IMR-90 (cell line): ENCODE measurements at regions not wholly inside any gene's neighbourhood (a gene's known extent, or its start where the extent isn't known, plus 50 kb on each side); places are given as distances from the start of the nearest gene placed in this dataset.

ENCODE experiments used
- ATAC-seq: fragments of 200-7000 bp; cut with Tn5 transposase; 2 replicates; pipeline ENCODE4 v1.9.1; 2020; ENCODE audit warnings: low read depth, mild to moderate bottlenecking, moderate library complexity
- BruUV-seq: library from RNA; stranded (reverse); fragments of 400-500 nt; replicated peaks from 2 replicates; lab custom pipeline; 2021; lab: Mats Ljungman, UMichigan
- CTCF ChIA-PET: fragments of 300-600 bp; formaldehyde crosslinking; extraction: SDS; loops from one replicate; lab custom pipeline; 2021; ENCODE audit warnings: antibody characterized with exemption; lab: Yijun Ruan, JAX
- POLR2A ChIA-PET: fragments of 300-600 bp; sonication (Branson Sonifier 250); formaldehyde crosslinking; loops from one replicate; lab custom pipeline; 2022; ENCODE audit warnings: antibody characterized with exemption; ENCODE audit not compliant: unreplicated experiment; lab: Charles Lee
- DNase-seq: peaks from one replicate; pipeline ENCODE4 v3.0.0; 2013
- H2AFZ ChIP-seq: replicated peaks from 2 replicates; pipeline ENCODE3; 2013; ENCODE audit warnings: low read length, mild to moderate bottlenecking; ENCODE audit not compliant: poor library complexity
- H2AK5ac ChIP-seq: 2 replicates; pipeline ENCODE4 v1.6.1; 2013; ENCODE audit warnings: low read depth, low read length, inconsistent platforms
- H2AK9ac ChIP-seq: replicated peaks from 2 replicates; pipeline ENCODE3; 2013; ENCODE audit warnings: mild to moderate bottlenecking, low read depth, low read length, moderate library complexity; ENCODE audit not compliant: poor library complexity
- H2BK120ac ChIP-seq: 2 replicates; pipeline ENCODE4 v1.6.1; 2013; ENCODE audit warnings: low read depth, low read length, inconsistent platforms
- H2BK15ac ChIP-seq: 3 replicates; pipeline ENCODE4 v1.6.1; 2013; ENCODE audit warnings: low read depth, low read length, inconsistent platforms
- H2BK20ac ChIP-seq: 2 replicates; pipeline ENCODE4 v1.6.1; 2013; ENCODE audit warnings: low read depth, mild to moderate bottlenecking, inconsistent platforms, low read length, moderate library complexity
- H2BK5ac ChIP-seq: 2 replicates; pipeline ENCODE4 v1.6.1; 2013; ENCODE audit warnings: mild to moderate bottlenecking, low read depth, low read length, inconsistent platforms; ENCODE audit not compliant: poor library complexity, severe bottlenecking
- H3K14ac ChIP-seq: replicated peaks from 2 replicates; pipeline ENCODE4 v1.6.1; 2013; ENCODE audit warnings: low read depth, low read length, inconsistent platforms
- H3K18ac ChIP-seq: 2 replicates; pipeline ENCODE4 v1.6.1; 2013; ENCODE audit warnings: low read depth, low read length, control low read depth
- H3K23ac ChIP-seq: 2 replicates; pipeline ENCODE4 v1.6.1; 2013; ENCODE audit warnings: low read depth, low read length, inconsistent platforms
- H3K27ac ChIP-seq: 2 replicates; pipeline ENCODE4 v1.5.1; 2013; ENCODE audit warnings: mild to moderate bottlenecking, control low read depth, low read length; ENCODE audit not compliant: insufficient read depth
- H3K27me3 ChIP-seq: 2 replicates; pipeline ENCODE4 v1.6.1; 2013; ENCODE audit warnings: low read length; ENCODE audit not compliant: control insufficient read depth, insufficient read depth
- H3K36me3 ChIP-seq: 2 replicates; pipeline ENCODE4 v1.6.1; 2013; ENCODE audit warnings: low read length, mixed read lengths; ENCODE audit not compliant: control insufficient read depth, insufficient read depth
- H3K4ac ChIP-seq: 2 replicates; pipeline ENCODE4 v1.6.1; 2013; ENCODE audit warnings: low read depth, low read length, inconsistent platforms
- H3K4me1 ChIP-seq: 2 replicates; pipeline ENCODE4 v1.6.1; 2013; ENCODE audit warnings: low read length, mixed read lengths; ENCODE audit not compliant: control insufficient read depth, insufficient read depth
- H3K4me2 ChIP-seq: 2 replicates; pipeline ENCODE4 v1.6.1; 2013; ENCODE audit warnings: low read depth, mild to moderate bottlenecking, control low read depth, low read length, moderate library complexity
- H3K4me3 ChIP-seq: 2 replicates; pipeline ENCODE4 v1.5.1; 2013; ENCODE audit warnings: low read depth, mild to moderate bottlenecking, control low read depth, low read length, moderate library complexity; ENCODE audit not compliant: insufficient read depth
- H3K56ac ChIP-seq: 2 replicates; pipeline ENCODE4 v1.6.1; 2013; ENCODE audit warnings: low read length, inconsistent platforms; ENCODE audit not compliant: insufficient read depth; ENCODE audit errors: extremely low read depth
- H3K79me1 ChIP-seq, 2 experiments: 2 replicates each; pipeline ENCODE4 v1.6.1; 2013; ENCODE audit warnings: low read length in 2 of 2, inconsistent platforms in 1 of 2, low read depth in 1 of 2
- H3K9ac ChIP-seq: 2 replicates; pipeline ENCODE4 v1.6.1; 2013; ENCODE audit warnings: low read depth, low read length, control low read depth
- H3K9me1 ChIP-seq: 2 replicates; pipeline ENCODE4 v1.6.1; 2013; ENCODE audit warnings: low read length, inconsistent platforms; ENCODE audit not compliant: insufficient read depth
- H3K9me3 ChIP-seq: 2 replicates; pipeline ENCODE4 v1.6.1; 2013; ENCODE audit warnings: low read length; ENCODE audit not compliant: control insufficient read depth, insufficient read depth
- H4K20me1 ChIP-seq: 2 replicates; pipeline ENCODE4 v1.6.1; 2013; ENCODE audit warnings: low read length, inconsistent platforms; ENCODE audit not compliant: insufficient read depth
- H4K5ac ChIP-seq: 2 replicates; pipeline ENCODE4 v1.6.1; 2013; ENCODE audit warnings: mild to moderate bottlenecking, low read depth, low read length, control low read depth
- H4K8ac ChIP-seq, 2 experiments: 2 replicates each; pipeline ENCODE4 v1.6.1; 2013; ENCODE audit warnings: low read depth in 2 of 2, low read length in 2 of 2, control low read depth in 1 of 2, inconsistent platforms in 1 of 2
- H4K91ac ChIP-seq: 2 replicates; pipeline ENCODE4 v1.6.1; 2013; ENCODE audit warnings: low read depth, low read length, inconsistent platforms; ENCODE audit not compliant: insufficient read depth
- CEBPB ChIP-seq: IDR thresholded peaks from 2 replicates; pipeline ENCODE4 v1.6.1; 2012; ENCODE audit warnings: low read depth, low read length, improper control_type of control experiment
- CHD1 ChIP-seq: IDR thresholded peaks from 2 replicates; pipeline ENCODE4 v1.6.1; 2012; ENCODE audit warnings: low read depth, low read length, improper control_type of control experiment
- MAZ ChIP-seq: IDR thresholded peaks from 2 replicates; pipeline ENCODE4 v1.6.1; 2012; ENCODE audit warnings: low read depth, mild to moderate bottlenecking, low read length, improper control_type of control experiment, moderate library complexity, borderline replicate concordance
- WGBS, 2 experiments: methylation state at CpG; one replicate each; pipeline versions ENCODE4 v1.1.5 to v1.1.7; 2013; ENCODE audit warnings: missing lambda C conversion rate in 2 of 2; ENCODE audit not compliant: insufficient read length in 1 of 2; ENCODE audit errors: extremely low coverage in 2 of 2; 5-methylcytosine and 5-hydroxymethylcytosine counted together
- dilution Hi-C: fragments of 300-500 bp; cut with HindIII; formaldehyde crosslinking; loops from one replicate; pipeline ENCODE4 v1.14.3; 2018; ENCODE audit warnings: low sequenced_read_pairs; ENCODE audit not compliant: unreplicated experiment
- in situ Hi-C: fragments of 300-500 bp; cut with MboI; formaldehyde crosslinking; loops from 3 replicates; pipeline ENCODE4 v1.14.3; 2019; ENCODE audit warnings: low sequenced_read_pairs, inconsistent platforms, mixed read lengths
- intact Hi-C: fragments of 100-400 bp; cut with micrococcal nuclease; formaldehyde crosslinking; loops from 2 replicates; pipeline ENCODE4 v1.10.0; 2022

DNA sequence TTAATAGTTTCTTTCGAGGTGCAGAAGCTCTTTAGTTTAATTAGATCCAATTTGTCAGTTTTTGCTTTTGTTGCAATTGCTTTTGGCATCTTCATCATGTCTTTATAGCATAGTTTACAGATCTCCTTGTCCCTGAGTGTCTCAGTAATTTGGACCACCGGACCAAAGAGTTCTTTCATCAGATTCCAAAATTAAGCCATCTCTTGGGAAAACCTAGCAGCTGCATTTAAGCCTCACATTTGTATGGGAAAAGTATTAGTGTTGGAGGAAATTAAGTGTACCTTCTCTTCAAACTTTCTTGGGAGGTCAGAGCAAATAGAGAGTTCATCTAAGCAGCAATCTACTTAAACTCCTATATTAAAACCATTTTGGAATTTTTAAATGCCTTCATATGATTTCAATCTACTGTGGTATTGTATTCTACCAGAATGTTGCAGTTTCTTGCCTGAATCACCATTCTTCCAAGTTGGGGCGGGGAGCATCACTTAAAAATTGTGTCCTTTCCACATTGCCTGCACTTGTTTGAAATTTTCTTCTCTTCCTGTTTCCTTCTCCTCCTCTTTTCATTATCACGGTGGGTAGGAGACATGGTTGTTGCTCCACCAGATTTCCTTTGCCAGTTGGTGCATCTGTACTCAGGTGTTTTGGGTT is 97.3 kb upstream of the DAB2 start:
- peaks cover 11% of the 10 kb centered on the region for H3K4me1 ChIP-seq
- H3K56ac ChIP-seq = no peak overlapping the region
- peak overlapping the region; percentile 10 for H2AK5ac ChIP-seq
- H3K9ac ChIP-seq = no peak overlapping the region
- H4K8ac ChIP-seq = no peak overlapping the region
- ChIA-PET CTCF (interaction anchor here (0.9 kb wide), 1 partner anchor 26 kb away, joined by 3 read pairs; no protein-coding TSS in a partner anchor), POLR2A (no interaction called here)
- in situ Hi-C loops (no loop called here), dilution Hi-C loops (no loop called here), intact Hi-C loops (loop anchor here (5.0 kb wide), 1 partner anchor 45 kb away; no protein-coding TSS in a partner anchor)
- H3K9me1 ChIP-seq = peaks cover 4% of the 10 kb centered on the region; the same call in 1 of the 2 replicates
- H4K5ac ChIP-seq = no peak overlapping the region
- no peak overlapping the region for H4K91ac ChIP-seq
- H3K4ac ChIP-seq = peak overlapping the region; percentile 67
- no peak overlapping the region for H3K4me3 ChIP-seq
- no peaks in the 10 kb centered on the region for H4K20me1 ChIP-seq
- no peak for DNase-seq
- H2BK20ac ChIP-seq = peak overlapping the region; percentile 81
- H2BK15ac ChIP-seq = peak overlapping the region; percentile 77; the same call in 1 of the 3 replicates
- H3K23ac ChIP-seq = no peak overlapping the region
- WGBS, 2 experiments = 82% methylated on average over 2 of the region's 4 CpGs; no CpG with 5 or more reads in 1 of the 2 experiments
- no peak overlapping the region for H3K14ac ChIP-seq
- H3K27me3 ChIP-seq = no peaks in the 10 kb centered on the region
- H2BK5ac ChIP-seq = no peak overlapping the region
- H3K36me3 ChIP-seq = no peaks in the 10 kb centered on the region
- H3K9me3 ChIP-seq = no peaks in the 10 kb centered on the region
- no peak overlapping the region for H3K4me2 ChIP-seq
- H3K27ac ChIP-seq = no peak overlapping the region
- peaks cover 0 to 2% of the 10 kb centered on the region in 2 experiments; a peak in 1 of 4 replicates for H3K79me1 ChIP-seq
- peak overlapping the region; percentile 74; the same call in 1 of the 2 replicates for H2BK120ac ChIP-seq
- BruUV-seq = no TSS peak
- ATAC-seq = no peak
- no peak overlapping the region for H2AK9ac ChIP-seq
- peak overlapping the region; percentile 76; the same call in 1 of the 2 replicates for H3K18ac ChIP-seq
- no peak overlapping the region for H2AFZ ChIP-seq
- TF ChIP-seq MAZ = no peak
- TF ChIP-seq CHD1 = no peak
- no peak for TF ChIP-seq CEBPB
